Erythroblast (primary cell): ENCODE measurements at regions not wholly inside any gene's neighbourhood (a gene's known extent, or its start where the extent isn't known, plus 50 kb on each side); places are given as distances from the start of the nearest gene placed in this dataset.

Experiments used
- GATA1 ChIP-seq: IDR thresholded peaks from 2 replicates; pipeline ENCODE4 v1.6.1; 2011; ENCODE audit warnings: low read depth, mild to moderate bottlenecking, control low read depth, low read length, moderate library complexity
- POLR2A ChIP-seq: IDR thresholded peaks from 2 replicates; pipeline ENCODE4 v1.6.1; 2011; ENCODE audit warnings: mild to moderate bottlenecking, low read length

DNA sequence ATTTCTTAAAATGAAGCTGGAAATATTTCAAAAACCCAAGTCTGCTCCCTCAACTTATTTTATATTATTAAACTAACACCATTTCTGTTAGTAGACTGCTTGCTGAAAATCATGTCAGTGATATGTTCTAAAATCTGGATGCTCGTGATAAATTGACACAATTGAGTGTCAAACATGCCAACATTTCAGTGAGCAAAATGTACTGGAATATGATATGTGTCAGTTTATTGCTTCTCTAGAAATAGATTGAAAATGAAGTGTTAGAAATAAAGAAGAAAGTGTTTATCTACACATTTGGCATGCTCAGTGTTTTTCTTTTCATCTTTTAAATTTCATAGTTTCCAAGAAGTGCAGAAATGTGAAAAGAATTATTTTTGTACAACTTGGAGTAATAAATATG lies 624.6 kb downstream of the SI start:
- TF ChIP-seq POLR2A (no peak), GATA1 (no peak)
